ENCODE measurements at regions not wholly inside any gene's neighbourhood (a gene's known extent, or its start where the extent isn't known, plus 50 kb on each side); places are given as distances from the start of the nearest gene placed in this dataset.

DNA sequence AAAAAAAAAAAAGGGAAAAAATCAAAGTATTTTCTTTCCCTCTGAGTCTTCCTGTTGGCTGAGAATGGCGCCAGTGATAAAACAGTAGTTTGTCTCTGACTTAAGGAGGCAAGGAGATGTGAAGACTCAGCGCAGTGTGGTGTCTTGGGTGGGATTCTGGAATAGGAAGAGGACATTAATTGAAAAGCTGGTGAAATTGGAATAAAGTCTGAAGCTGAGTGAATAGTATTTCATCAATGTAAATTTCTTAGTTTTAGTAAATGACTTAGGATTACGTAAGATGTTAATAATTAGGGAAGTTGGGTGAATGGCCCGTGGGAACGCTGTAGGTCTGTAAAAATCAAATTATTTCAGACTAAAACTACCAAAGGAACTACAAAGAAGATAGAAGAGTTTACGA lies 122.8 kb upstream of the ZNF217 start:
- Mint-ChIP-seq H3K36me3 (ENCODE audit: insufficient read depth in 2 of 2) (no peaks in the 10 kb centered on the region), H3K27ac (no peak overlapping the region), H3K27me3 (ENCODE audit: low read depth) (no peaks in the 10 kb centered on the region), H3K4me3 (no peak overlapping the region), H3K9me3 (peaks cover 0 to 2% of the 10 kb centered on the region in 2 donors), H3K4me1 (ENCODE audit: low read depth) (peaks cover 19% of the 10 kb centered on the region)
- DNase-seq (no peak), ATAC-seq (replicated peaks in 1 of 2) (no peak)

DNA sequence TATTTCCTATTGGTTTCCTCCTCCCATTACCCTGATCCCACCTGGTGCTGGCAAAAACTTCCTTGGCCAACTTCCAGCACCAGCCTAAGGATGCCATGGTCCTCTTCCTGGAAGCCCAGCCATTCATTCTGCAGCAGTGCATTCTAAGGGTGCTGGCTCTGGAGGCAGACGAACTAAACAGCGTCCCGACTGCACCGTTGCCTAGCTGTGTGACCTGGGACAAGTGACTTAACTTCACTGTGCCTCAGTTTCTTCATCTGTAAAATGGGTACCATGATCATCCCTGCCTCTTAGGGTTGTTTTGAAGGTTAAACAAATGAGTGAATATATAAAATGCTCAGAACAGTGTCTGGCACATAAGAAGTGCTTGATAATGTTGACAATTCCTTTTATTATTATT lies 120.9 kb upstream of the ZNF217 start:
- H3K27ac Mint-ChIP-seq, result no peak overlapping the region
- no peak for ATAC-seq (replicated peaks in 1 of 2)
- no peaks in the 10 kb centered on the region for H3K9me3 Mint-ChIP-seq
- H3K4me1 Mint-ChIP-seq (ENCODE audit: low read depth), result peaks cover 22% of the 10 kb centered on the region
- H3K4me3 Mint-ChIP-seq, result no peak overlapping the region
- H3K36me3 Mint-ChIP-seq (ENCODE audit: insufficient read depth in 2 of 2), result no peaks in the 10 kb centered on the region
- H3K27me3 Mint-ChIP-seq (ENCODE audit: low read depth), result no peaks in the 10 kb centered on the region
- no peak for DNase-seq

GRCh38 chr20:53713328-53714056 lies 119.9 kb upstream of the ZNF217 start:
- peaks cover 32% of the 10 kb centered on the region for H3K4me1 Mint-ChIP-seq (ENCODE audit: low read depth)
- H3K4me3 Mint-ChIP-seq, result no peak overlapping the region
- no peak for ATAC-seq (replicated peaks in 1 of 2)

DNA sequence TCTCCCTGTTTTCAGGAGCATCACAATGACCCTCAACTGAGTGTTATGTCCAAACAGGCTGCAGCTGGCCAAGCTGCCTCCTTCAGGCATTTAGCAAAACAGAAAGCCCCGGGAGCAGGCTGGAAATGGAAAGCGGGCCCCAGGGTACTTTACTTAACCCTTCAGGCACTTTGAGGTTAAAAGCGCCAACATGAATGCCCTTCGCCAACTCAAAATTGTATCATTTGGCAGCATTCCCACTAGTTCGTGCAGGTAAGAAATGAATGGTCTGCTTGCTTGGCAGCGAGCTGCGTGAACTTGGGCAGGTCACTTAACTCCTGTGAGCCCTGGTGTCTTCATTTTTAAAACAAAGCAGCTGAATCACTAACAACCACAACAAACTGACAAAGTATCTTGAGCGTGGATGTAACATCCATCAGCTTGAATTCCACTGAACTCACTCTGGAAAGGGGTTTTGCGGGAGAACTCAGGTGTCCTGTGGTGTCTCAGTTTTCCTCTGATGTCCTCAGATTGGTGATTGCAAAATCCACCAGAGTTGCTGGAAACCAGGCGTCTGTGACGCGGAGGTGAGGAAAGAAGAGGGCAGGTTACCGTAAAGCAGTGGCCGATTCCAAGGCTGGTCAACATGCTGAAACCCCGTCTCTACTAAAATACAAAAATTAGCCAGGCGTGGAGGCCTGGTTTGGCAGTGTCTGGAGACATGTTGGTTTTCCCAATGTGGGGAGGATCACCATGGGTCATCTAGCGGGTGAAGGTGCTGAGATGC lies 118.8 kb upstream of the ZNF217 start:
- Mint-ChIP-seq H3K27ac (no peak overlapping the region), H3K36me3 (ENCODE audit: insufficient read depth in 2 of 2) (no peaks in the 10 kb centered on the region), H3K9me3 (no peaks in the 10 kb centered on the region)

More at GRCh38 chr20:53713328-53714056, 119.9 kb upstream of the ZNF217 start:
- Mint-ChIP-seq H3K9me3 (no peaks in the 10 kb centered on the region), H3K27ac (no peak overlapping the region), H3K27me3 (ENCODE audit: low read depth) (no peaks in the 10 kb centered on the region), H3K36me3 (ENCODE audit: insufficient read depth in 2 of 2) (no peaks in the 10 kb centered on the region)
- no peak for DNase-seq

GRCh38 chr20:53711333-53712211 lies 117.9 kb upstream of the ZNF217 start:
- no peaks in the 10 kb centered on the region for H3K27me3 Mint-ChIP-seq (ENCODE audit: low read depth)
- H3K27ac Mint-ChIP-seq, result no peak overlapping the region
- peaks cover 51% of the 10 kb centered on the region for H3K4me1 Mint-ChIP-seq (ENCODE audit: low read depth)
- H3K9me3 Mint-ChIP-seq, result no peaks in the 10 kb centered on the region
- H3K36me3 Mint-ChIP-seq (ENCODE audit: insufficient read depth in 2 of 2), result no peaks in the 10 kb centered on the region
- no peak for DNase-seq
- H3K4me3 Mint-ChIP-seq, result no peak overlapping the region
- ATAC-seq (replicated peaks in 1 of 2), result peak in 1 of 2 donors; percentile 27

More for the DNA sequence above, 118.8 kb upstream of the ZNF217 start:
- ATAC-seq (replicated peaks in 1 of 2) (no peak), DNase-seq (no peak)
- peaks cover 43% of the 10 kb centered on the region for H3K4me1 Mint-ChIP-seq (ENCODE audit: low read depth)
- H3K27me3 Mint-ChIP-seq (ENCODE audit: low read depth), result no peaks in the 10 kb centered on the region
- no peak overlapping the region for H3K4me3 Mint-ChIP-seq

- Mint-ChIP-seq H3K9me3 (no peaks in the 10 kb centered on the region), H3K27me3 (ENCODE audit: low read depth) (no peaks in the 10 kb centered on the region), H3K27ac (peak overlapping the region; percentile 94), H3K4me1 (ENCODE audit: low read depth) (peaks cover 57% of the 10 kb centered on the region), H3K36me3 (ENCODE audit: insufficient read depth in 2 of 2) (no peaks in the 10 kb centered on the region), H3K4me3 (peak overlapping the region; percentile 72 to 81)
- DNase-seq (peak; percentile 47 to 64), ATAC-seq (replicated peaks in 1 of 2) (peak; percentile 80 to 84)
Measured at GRCh38 chr20:53708129-53708968, 114.7 kb upstream of the ZNF217 start.

DNA sequence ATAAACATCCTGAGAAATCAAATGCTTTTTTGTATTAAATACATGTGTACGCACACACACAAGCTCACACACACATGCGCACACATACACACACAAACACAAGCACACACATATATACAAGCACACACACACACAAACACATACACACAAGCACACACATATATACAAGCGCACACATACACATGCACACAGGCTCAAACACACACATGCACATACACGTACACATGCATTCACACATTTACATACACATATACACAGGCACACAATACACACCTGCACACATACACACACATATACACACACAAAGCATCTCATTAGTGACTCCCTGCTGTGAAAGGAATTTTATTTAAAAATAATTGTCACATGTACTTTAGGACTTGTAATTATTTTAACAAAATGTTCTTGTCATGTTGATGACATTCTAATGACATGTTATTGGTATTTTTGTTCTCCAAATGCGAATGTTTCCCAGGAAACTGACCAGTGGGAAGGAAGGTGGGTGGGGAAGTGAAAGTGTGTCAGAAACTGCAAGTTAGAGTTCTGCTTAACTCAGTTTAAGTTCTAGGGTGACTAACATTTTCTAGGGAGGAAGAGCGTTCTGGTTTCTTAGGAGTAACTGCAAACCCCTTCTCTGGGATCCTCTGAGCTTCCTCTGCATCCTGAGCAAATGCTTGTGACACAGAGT lies 113.9 kb upstream of the ZNF217 start:
- ATAC-seq (replicated peaks in 1 of 2), result peak; percentile 56 to 64
- H3K4me1 Mint-ChIP-seq (ENCODE audit: low read depth), result peaks cover 57% of the 10 kb centered on the region
- peak overlapping the region; percentile 72 to 81 for H3K4me3 Mint-ChIP-seq
- peak; percentile 31 to 37 for DNase-seq
- peak overlapping the region; percentile 94 for H3K27ac Mint-ChIP-seq
- no peaks in the 10 kb centered on the region for H3K27me3 Mint-ChIP-seq (ENCODE audit: low read depth)
- no peaks in the 10 kb centered on the region for H3K9me3 Mint-ChIP-seq
- no peaks in the 10 kb centered on the region for H3K36me3 Mint-ChIP-seq (ENCODE audit: insufficient read depth in 2 of 2)

DNA sequence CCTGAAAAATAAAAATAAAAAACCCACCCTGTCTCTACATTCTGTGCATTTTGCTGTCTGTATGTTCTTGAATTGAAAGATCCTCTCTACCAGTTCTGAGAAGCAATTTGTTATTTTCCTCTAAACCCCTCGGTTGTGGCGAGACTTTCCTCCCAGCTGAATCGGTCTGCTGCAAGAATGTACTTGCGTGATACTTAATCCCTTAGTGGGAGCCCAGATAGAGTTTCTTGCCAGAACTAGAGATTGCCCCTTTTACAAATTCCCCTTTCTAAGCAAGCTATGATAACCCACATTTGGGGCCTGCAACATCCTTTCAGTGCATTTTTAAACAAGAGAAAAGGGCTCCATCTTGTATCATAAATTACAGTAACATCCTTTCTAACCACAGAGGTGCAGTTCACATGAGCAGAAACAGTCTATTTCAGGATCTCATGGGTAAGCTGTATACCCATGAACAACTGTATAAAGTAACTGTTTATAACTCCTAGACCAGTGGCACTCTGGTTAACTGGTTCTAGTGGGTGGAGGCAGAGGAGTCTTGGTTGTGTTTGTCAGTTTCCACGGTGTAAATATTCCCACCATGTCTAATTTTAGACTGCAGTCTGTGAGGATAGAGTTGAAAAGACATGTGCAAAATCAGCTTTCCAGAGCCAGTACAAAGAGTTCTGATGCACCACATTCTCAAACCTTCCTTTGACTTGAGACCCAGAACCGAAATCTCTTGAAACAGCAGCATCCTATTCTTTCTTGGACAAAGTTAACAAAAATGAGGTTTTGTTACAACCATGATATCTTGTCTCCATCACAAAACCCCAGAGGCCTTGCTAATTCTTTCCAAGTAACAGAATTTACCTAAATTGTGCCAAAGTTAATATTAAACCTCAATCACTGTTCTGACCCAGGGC lies 113.1 kb upstream of the ZNF217 start:
- H3K27me3 Mint-ChIP-seq (ENCODE audit: low read depth), result no peaks in the 10 kb centered on the region
- H3K27ac Mint-ChIP-seq, result peak overlapping the region; percentile 94

DNA sequence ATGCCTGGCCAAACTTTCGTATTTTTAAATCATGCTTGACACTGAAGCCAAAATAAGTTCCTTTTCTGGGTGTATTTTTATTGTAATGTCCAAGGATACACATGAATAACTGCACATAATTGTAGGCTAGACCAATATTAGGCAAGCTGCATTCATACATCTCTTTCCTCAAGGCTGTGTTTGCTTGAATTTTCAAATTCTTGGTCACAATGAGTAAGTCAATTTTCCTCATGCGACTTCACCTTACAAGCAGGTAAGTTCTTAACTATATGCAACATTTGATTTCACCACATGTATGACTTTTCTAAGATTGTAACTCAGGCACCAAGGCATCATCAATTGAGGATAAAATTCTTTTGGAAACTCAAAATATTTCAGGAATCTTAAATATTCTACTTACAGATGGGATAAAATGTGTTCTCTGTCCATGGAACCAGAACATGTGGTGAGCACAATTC lies 112.4 kb upstream of the ZNF217 start:
- DNase-seq (no peak), ATAC-seq (replicated peaks in 1 of 2) (no peak)
- H3K27me3 Mint-ChIP-seq (ENCODE audit: low read depth), result no peaks in the 10 kb centered on the region
- H3K4me1 Mint-ChIP-seq (ENCODE audit: low read depth), result peaks cover 54% of the 10 kb centered on the region
- H3K9me3 Mint-ChIP-seq, result no peaks in the 10 kb centered on the region
- H3K4me3 Mint-ChIP-seq, result peak overlapping the region; percentile 72 to 81
- H3K27ac Mint-ChIP-seq, result peak overlapping the region; percentile 94
- H3K36me3 Mint-ChIP-seq (ENCODE audit: insufficient read depth in 2 of 2), result no peaks in the 10 kb centered on the region

More for the DNA sequence above, 113.1 kb upstream of the ZNF217 start:
- ATAC-seq (replicated peaks in 1 of 2) (peak; percentile 34 to 45), DNase-seq (peak; percentile 33 to 36)
- H3K4me1 Mint-ChIP-seq (ENCODE audit: low read depth), result peaks cover 55% of the 10 kb centered on the region
- peak overlapping the region; percentile 72 to 81 for H3K4me3 Mint-ChIP-seq
- H3K9me3 Mint-ChIP-seq, result no peaks in the 10 kb centered on the region
- no peaks in the 10 kb centered on the region for H3K36me3 Mint-ChIP-seq (ENCODE audit: insufficient read depth in 2 of 2)

DNA sequence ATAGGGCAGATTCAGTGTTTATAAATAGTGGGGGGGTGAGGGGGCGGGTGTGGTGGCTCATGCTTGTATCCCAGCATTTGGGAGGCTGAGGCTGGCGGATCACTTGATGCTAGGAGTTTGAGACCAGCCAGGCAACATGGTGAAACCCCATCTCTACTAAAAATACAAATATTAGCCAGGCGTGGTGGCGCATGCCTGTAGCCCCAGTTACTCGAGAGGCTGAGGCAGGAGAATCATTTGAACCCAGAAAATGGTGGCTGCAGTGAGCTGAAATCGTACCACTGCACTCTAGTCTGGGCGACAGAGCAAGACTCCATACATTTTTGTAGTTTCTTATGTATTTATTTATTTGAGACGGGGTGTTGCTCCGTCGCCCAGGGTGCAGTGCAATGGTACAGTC lies 109.0 kb upstream of the ZNF217 start:
- ATAC-seq (replicated peaks in 1 of 2) (no peak), DNase-seq (no peak)
- H3K27ac Mint-ChIP-seq, result no peak overlapping the region
- H3K4me3 Mint-ChIP-seq, result no peak overlapping the region
- peaks cover 37% of the 10 kb centered on the region for H3K4me1 Mint-ChIP-seq (ENCODE audit: low read depth)
- H3K27me3 Mint-ChIP-seq (ENCODE audit: low read depth), result no peaks in the 10 kb centered on the region
- no peaks in the 10 kb centered on the region for H3K9me3 Mint-ChIP-seq
- H3K36me3 Mint-ChIP-seq (ENCODE audit: insufficient read depth in 2 of 2), result no peaks in the 10 kb centered on the region

- DNase-seq (no peak), ATAC-seq (replicated peaks in 1 of 2) (no peak)
- Mint-ChIP-seq H3K4me1 (ENCODE audit: low read depth) (peaks cover 16% of the 10 kb centered on the region), H3K9me3 (no peaks in the 10 kb centered on the region), H3K36me3 (ENCODE audit: insufficient read depth in 2 of 2) (no peaks in the 10 kb centered on the region), H3K27ac (no peak overlapping the region), H3K27me3 (ENCODE audit: low read depth) (no peaks in the 10 kb centered on the region), H3K4me3 (no peak overlapping the region)
Measured at GRCh38 chr20:53699906-53700305, 106.3 kb upstream of the ZNF217 start.

Data from activated T-cell treated with anti-CD3 and anti-CD28 coated beads, Interleukin-2, amount 50 U/mL, for 72 hours (primary cell).